HL-60/S4 treated with phorbol 12-myristate 13-acetate at 8.2 ng/mL for 4 days and 3 days (cell line): ENCODE measurements at regions not wholly inside any gene's neighbourhood (a gene's known extent, or its start where the extent isn't known, plus 50 kb on each side); places are given as distances from the start of the nearest gene placed in this dataset.
"Not testable (repeated sequence)": the region's sequence is repeated elsewhere in the genome, so short reads cannot be mapped to it uniquely, and the experiment has no call there.

Source experiments
- in situ Hi-C: fragments of 300-500 bp; cut with MboI; formaldehyde crosslinking; loops from 2 replicates; pipeline ENCODE4 v1.15.0; 2022; ENCODE audit warnings: low sequenced_read_pairs

GRCh38 chr16:65833171-65833871 lies 533.2 kb upstream of the CDH5 start:
- in situ Hi-C loops = no loop called here

DNA sequence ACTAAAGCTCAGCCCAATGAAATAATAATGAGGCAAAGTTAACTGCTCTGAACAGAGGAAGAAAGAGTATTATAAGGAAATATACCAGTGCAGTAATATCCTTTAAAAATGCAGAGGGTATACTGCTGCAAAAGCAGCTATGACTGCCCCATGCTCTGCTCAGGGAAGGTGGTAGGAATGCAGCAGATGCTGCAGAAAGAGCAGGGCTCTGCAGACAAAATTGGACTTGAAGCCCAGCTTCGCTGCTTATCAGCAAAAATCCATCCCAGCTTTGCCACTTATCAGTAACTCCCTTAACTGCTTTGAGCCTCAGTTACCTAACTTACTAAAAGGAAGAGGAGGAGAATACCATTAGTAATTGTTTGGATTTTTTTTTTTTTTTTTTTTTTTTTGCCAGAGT lies 533.8 kb upstream of the CDH5 start:
- in situ Hi-C loops = no loop called here

DNA sequence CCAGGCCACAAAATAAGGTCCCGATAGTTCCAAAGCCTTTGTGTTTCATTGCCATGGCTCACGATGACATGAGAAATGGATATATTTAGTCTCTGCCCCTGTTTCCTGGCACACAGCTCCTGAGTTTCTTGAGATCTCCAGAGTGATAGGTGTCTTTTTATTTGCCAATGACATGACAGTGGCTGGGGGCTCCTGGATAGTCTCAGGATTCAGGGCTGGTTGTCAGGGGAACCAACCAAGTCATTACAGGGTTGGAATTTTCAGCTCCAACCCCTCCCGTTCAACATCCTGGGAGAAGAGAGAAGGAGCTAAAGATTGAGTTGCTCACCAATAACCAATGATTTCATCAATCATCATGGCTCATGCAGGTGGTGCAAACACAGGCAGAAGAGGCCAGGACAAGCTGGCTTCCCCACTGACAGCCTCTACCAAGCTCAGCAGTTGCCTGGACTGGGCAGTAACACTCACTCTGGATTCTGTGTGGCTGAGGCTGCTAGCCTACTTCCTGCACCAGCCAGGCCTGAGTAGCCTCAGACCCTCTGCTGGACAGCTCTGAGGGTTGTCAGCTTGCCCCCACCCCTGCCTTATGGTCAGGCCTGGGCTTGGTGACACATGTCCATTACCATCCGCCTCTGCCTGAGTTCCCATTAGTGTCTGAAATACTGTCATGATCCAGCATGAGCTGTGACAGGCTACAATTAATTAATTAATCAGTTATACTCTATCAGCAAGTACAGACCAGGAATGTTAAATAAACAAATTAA lies 534.4 kb upstream of the CDH5 start:
- in situ Hi-C loops = no loop called here

DNA sequence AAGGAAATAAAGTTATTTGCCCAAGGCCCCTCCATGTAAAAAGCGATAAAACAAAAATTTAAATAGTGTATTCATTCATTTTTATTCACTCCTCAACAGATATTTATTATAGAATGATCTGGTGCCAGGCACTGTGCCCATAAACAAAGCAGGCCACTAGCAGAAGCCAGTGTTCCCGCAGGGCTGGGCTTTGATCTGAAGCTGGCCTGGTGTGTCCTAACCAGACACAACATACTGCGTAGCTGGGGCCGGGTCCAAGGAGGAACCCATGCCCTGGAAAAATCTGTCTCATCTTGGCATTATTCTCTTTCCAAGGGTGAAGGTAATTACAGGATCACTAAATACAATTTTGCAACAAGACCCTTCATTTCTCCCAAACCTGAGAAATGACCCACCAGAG lies 537.4 kb upstream of the CDH5 start:
- in situ Hi-C loops = no loop called here

DNA sequence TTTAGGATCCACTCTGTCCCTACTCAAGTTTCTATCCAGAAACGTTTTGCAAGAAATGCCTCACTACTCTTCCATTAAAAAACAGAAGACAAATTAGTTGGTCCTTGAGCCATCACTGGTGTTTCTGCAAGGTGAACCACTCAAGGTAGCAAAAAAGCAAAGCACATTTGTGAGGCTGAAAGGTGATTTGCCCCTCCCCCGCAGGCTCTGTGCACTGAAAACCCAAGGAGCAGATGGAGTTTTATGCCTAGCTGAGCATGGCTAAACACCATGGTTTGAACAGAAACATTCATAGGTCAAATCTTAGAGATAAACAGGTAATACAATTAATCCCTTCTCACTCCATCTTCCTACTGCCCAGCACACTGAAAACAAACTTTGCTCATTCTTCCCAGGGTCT lies 538.2 kb upstream of the CDH5 start:
- in situ Hi-C loops = no loop called here

GRCh38 chr16:65827231-65827630 lies 539.3 kb upstream of the CDH5 start:
- in situ Hi-C loops = no loop called here

DNA sequence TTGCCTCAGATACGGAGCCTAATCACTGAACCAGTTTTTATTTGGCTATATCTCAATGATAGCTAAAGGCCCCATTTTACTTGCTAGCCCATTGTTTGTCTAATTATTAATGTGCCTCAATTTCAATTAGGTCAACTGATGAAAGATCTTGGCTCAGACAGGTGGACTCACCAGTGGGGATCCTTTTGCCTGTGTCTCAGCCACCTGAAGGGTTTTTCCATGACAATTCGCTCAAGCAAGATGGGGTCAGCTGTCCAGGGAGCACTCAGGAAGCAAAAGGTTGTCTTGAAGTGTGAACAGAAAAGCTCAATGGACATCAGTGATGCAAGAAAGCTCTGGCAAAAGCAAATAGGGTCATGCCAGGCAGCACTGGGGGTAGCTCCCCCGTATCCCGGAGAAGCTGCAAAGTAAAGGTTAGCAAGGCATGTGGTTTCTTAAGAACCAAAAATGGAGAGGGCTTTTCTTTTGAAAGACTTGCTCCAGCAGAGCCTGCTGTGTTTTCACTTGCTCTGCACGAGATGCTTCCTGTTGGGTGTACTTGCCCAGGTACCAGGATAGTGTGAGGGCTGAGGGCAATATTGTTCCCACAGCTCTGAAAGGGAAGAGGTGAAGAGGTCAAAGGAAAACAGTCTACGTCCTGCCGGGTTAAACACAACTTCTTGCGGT lies 541.2 kb upstream of the CDH5 start:
- in situ Hi-C loops = no loop called here

DNA sequence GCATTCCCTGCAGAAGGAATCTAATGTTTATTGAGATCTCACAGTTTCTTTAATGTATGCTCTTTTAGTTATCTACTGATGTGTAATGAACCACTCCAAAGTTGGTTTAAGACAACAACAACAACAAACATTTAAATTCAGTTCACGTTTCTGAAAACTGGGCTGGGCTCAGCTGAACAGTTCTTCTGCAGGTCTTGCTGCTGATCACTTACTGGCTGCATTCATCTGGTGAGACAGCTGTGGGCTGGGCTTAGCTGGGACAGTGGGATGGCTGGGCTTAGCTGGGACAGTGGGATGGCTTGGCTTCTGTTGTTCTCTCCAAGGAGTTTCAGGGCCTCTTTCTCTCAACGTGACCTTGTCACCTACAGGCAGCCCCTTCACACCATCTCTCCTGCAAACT lies 544.3 kb upstream of the CDH5 start:
- in situ Hi-C loops = no loop called here

GRCh38 chr16:65819136-65819898 lies 547.2 kb upstream of the CDH5 start:
- in situ Hi-C loops = no loop called here

DNA sequence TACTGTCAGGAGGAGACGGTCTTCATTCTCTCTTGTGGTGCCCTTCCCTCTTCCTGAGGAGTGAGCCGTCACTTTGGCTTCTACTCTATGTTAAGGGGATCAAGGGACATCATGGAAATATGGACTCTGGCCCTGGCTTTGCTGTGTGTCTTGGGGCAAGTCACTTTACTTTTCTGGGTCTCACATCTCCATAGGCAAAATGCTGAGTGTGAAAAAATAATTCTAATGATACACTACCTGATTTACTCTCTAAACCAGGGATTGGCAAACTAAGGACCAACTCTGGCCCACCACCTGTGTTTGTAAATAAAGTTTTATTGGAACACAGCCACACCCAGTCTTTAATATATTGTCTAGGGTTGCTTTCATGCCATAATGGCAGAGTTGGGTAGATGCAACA lies 548.7 kb upstream of the CDH5 start:
- in situ Hi-C loops = no loop called here

- in situ Hi-C loops = no loop called here
Observed at GRCh38 chr16:65817066-65817465, 549.4 kb upstream of the CDH5 start.

DNA sequence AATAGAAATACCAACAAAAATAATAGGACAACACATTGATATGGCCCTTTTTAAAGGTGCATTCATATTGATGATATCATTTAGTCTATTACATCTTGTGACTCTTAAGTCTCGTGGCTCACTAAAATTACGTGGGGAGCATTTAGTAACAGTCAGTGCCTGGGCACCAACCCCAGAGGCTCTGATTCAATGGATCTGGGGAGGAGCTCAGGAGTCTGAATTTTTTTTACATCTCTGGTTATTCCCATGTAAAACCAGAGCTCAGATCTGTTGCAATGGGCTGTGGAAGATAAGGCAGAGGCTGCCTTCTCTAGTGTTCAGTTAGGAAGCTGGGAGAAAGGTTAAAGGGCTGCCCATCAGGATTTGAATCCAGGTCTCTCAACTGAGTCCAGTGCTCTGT lies 549.9 kb upstream of the CDH5 start:
- in situ Hi-C loops = no loop called here

GRCh38 chr16:65815707-65816106 lies 550.8 kb upstream of the CDH5 start:
- in situ Hi-C loops = no loop called here

GRCh38 chr16:65813879-65814278 lies 552.6 kb upstream of the CDH5 start:
- in situ Hi-C loops = not testable (repeated sequence)

DNA sequence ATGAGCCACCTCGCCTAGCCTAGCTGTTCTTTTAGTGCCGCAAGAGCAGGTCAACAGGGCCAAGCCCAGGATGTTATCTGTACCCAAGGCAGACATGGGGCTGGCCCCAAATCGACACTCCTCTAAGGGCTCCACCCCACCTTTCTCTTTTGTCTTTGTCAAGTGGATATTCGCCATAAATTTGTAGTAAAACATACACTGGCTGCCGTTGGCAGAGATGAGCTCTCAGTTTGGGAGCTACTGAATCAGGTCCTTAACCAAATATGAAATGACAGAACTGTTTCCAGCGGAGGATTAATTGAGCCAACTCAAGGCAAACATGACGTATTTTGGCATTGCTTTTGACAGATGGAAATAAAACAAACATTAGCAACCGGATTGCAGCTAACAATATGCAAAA lies 556.9 kb upstream of the CDH5 start:
- in situ Hi-C loops = no loop called here

- in situ Hi-C loops = no loop called here
Observed at GRCh38 chr16:65808790-65809189, 557.7 kb upstream of the CDH5 start.

DNA sequence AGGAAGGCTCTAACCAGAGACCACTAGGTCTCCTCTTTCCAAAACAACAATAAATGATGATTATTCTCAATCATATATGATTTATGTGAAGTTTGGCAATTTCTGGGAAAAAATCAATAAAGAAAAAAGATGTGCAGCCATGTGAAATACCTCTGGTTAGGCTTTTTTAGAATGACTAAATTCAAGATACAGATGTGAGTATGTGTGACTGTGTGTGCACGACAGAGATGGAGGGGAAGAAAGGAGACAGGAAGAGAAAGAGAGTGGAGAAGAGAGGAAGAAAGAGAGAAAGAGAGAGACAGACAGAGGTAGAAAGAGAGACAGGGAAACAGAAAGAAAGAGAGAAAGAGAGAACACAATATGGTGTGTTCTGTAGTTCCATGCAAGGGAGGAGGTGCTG lies 558.6 kb upstream of the CDH5 start:
- in situ Hi-C loops = no loop called here

DNA sequence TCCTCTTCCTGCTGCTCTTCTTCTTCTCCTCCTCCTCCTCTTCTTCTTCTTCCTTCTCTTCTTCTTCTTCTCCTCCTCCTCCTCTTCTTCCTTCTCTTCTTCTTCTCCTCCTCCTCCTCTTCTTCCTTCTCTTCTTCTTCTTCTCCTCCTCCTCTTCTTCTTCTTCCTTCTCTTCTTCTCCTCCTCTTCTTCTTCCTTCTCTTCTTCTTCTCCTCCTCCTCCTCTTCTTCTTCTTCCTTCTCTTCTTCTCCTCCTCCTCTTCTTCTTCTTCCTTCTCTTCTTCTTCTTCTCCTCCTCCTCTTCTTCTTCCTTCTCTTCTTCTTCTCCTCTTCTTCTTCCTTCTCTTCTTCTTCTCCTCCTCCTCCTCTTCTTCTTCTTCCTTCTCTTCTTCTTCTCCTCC lies 560.8 kb upstream of the CDH5 start:
- in situ Hi-C loops = not testable (repeated sequence)

- in situ Hi-C loops = no loop called here
Observed at GRCh38 chr16:65796481-65796880, 570.0 kb upstream of the CDH5 start.

- in situ Hi-C loops = no loop called here
Observed at GRCh38 chr16:65794973-65795372, 571.5 kb upstream of the CDH5 start.

DNA sequence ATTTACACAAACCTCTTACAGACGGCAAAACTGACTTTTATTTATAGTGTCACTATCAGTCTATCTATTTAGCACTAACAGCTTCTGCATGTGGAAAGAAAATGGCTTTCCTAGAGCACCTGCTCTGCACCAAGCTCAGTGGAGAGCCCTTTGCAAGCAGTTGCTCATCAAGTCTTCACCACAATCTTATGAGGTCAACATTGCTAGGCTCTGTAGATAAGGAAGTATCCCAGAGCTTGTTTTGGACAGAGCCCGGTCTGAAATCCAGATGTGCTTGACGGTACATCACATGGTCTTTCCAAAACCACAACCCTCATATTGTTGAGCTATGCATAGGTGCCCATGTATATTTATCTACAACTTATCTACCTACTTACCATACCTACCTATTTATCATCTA lies 572.7 kb upstream of the CDH5 start:
- in situ Hi-C loops = no loop called here
